ENCODE measurements at regions not wholly inside any gene's neighbourhood (a gene's known extent, or its start where the extent isn't known, plus 50 kb on each side); places are given as distances from the start of the nearest gene placed in this dataset.

- CTCF ChIA-PET: no interaction called here
- Mint-ChIP-seq H3K27me3 (no peaks in the 10 kb centered on the region), H3K27ac (no peak overlapping the region), H3K4me1 (no peaks in the 10 kb centered on the region), H3K36me3 (no peaks in the 10 kb centered on the region), H3K4me3 (no peak overlapping the region), H3K9me3 (no peaks in the 10 kb centered on the region)
- DNase-seq: no peak
Observed at GRCh38 chr6:95119927-95120326, 457.4 kb upstream of the MANEA start.

DNA sequence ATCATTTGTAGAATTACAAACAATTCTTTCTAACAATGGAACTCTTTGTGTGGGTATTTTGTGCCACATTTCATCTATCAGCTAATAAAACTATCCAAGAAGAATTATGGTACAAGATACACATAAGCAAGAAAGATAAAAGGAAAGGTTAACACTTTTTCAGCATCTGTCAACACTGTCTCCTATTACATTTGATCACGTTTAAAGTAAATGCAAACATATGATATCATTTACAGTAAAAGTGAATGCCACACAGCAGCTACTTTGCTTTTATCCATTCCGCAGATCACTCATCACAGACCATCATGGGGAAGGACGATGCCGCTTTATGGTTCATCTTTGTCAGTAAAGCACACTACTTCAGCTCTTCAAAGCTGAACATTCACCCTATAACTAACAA, 456.4 kb upstream of the MANEA start:
- H3K4me3 Mint-ChIP-seq: no peak overlapping the region
- DNase-seq: no peak
- no peaks in the 10 kb centered on the region for H3K36me3 Mint-ChIP-seq
- no peaks in the 10 kb centered on the region for H3K4me1 Mint-ChIP-seq
- H3K27me3 Mint-ChIP-seq: no peaks in the 10 kb centered on the region
- no peak overlapping the region for H3K27ac Mint-ChIP-seq
- CTCF ChIA-PET: no interaction called here
- H3K9me3 Mint-ChIP-seq: no peaks in the 10 kb centered on the region

GRCh38 chr6:95127261-95127660, 450.1 kb upstream of the MANEA start:
- Mint-ChIP-seq H3K9me3 (no peaks in the 10 kb centered on the region), H3K4me1 (no peaks in the 10 kb centered on the region), H3K4me3 (no peak overlapping the region), H3K36me3 (no peaks in the 10 kb centered on the region), H3K27me3 (no peaks in the 10 kb centered on the region), H3K27ac (no peak overlapping the region)
- CTCF ChIA-PET: no interaction called here
- DNase-seq: no peak

DNA sequence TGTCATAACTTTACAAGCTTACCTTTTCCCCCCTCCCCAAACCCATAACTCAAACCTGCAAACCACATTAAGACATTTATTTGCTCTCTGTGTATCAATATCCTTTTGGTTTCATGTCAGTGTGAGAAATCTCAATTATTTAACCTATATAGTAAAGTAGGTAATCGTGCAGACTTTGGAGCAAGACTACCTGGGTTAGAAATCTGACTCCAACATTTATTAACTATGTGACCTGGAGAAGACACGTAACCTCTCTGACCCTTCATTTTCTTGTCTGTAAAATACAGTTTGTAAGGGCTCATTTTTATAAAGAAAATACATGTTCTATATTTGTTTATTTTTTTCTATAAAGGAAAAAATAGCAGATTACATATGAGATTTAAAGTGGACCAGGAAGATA, 448.9 kb upstream of the MANEA start:
- no peak for DNase-seq
- H3K36me3 Mint-ChIP-seq: no peaks in the 10 kb centered on the region
- no peak overlapping the region for H3K4me3 Mint-ChIP-seq
- H3K9me3 Mint-ChIP-seq: no peaks in the 10 kb centered on the region
- H3K27me3 Mint-ChIP-seq: no peaks in the 10 kb centered on the region
- CTCF ChIA-PET: no interaction called here
- no peak overlapping the region for H3K27ac Mint-ChIP-seq
- no peaks in the 10 kb centered on the region for H3K4me1 Mint-ChIP-seq

GRCh38 chr6:95128947-95129346, 448.4 kb upstream of the MANEA start:
- CTCF ChIA-PET: no interaction called here
- no peaks in the 10 kb centered on the region for H3K4me1 Mint-ChIP-seq
- H3K36me3 Mint-ChIP-seq: no peaks in the 10 kb centered on the region
- no peaks in the 10 kb centered on the region for H3K9me3 Mint-ChIP-seq
- no peak for DNase-seq
- no peak overlapping the region for H3K4me3 Mint-ChIP-seq
- no peaks in the 10 kb centered on the region for H3K27me3 Mint-ChIP-seq
- no peak overlapping the region for H3K27ac Mint-ChIP-seq

- no peaks in the 10 kb centered on the region for H3K9me3 Mint-ChIP-seq
- DNase-seq: no peak
- CTCF ChIA-PET: no interaction called here
- no peaks in the 10 kb centered on the region for H3K36me3 Mint-ChIP-seq
- no peaks in the 10 kb centered on the region for H3K27me3 Mint-ChIP-seq
- H3K27ac Mint-ChIP-seq: no peak overlapping the region
- no peak overlapping the region for H3K4me3 Mint-ChIP-seq
- no peaks in the 10 kb centered on the region for H3K4me1 Mint-ChIP-seq
Observed at GRCh38 chr6:95133578-95133977, 443.8 kb upstream of the MANEA start.

DNA sequence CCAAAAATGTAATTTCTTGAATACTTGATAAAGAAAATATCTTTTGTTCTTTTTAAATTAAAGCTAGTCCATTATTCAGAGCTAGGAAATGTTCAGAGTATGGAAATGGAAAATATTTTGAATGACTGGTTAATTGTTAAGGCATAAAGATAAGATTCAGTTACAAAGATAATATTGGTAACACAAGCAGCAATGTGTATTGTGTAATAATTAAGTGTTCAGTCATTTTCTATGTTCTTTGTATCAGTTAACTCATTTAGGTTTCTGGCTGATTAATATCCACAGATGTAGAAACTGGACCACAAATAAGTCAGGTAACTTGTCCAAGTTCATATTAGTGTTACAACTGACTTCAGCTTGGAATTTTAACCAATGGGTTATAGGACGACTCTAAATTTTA, 442.2 kb upstream of the MANEA start:
- no peak overlapping the region for H3K27ac Mint-ChIP-seq
- H3K9me3 Mint-ChIP-seq: no peaks in the 10 kb centered on the region
- H3K4me3 Mint-ChIP-seq: no peak overlapping the region
- CTCF ChIA-PET: no interaction called here
- no peaks in the 10 kb centered on the region for H3K4me1 Mint-ChIP-seq
- H3K36me3 Mint-ChIP-seq: no peaks in the 10 kb centered on the region
- H3K27me3 Mint-ChIP-seq: no peaks in the 10 kb centered on the region
- no peak for DNase-seq

- no peaks in the 10 kb centered on the region for H3K27me3 Mint-ChIP-seq
- H3K4me3 Mint-ChIP-seq: no peak overlapping the region
- H3K4me1 Mint-ChIP-seq: no peaks in the 10 kb centered on the region
- H3K36me3 Mint-ChIP-seq: no peaks in the 10 kb centered on the region
- DNase-seq: no peak
- CTCF ChIA-PET: no interaction called here
- no peaks in the 10 kb centered on the region for H3K9me3 Mint-ChIP-seq
- no peak overlapping the region for H3K27ac Mint-ChIP-seq
Observed at GRCh38 chr6:95142101-95142500, 435.2 kb upstream of the MANEA start.

DNA sequence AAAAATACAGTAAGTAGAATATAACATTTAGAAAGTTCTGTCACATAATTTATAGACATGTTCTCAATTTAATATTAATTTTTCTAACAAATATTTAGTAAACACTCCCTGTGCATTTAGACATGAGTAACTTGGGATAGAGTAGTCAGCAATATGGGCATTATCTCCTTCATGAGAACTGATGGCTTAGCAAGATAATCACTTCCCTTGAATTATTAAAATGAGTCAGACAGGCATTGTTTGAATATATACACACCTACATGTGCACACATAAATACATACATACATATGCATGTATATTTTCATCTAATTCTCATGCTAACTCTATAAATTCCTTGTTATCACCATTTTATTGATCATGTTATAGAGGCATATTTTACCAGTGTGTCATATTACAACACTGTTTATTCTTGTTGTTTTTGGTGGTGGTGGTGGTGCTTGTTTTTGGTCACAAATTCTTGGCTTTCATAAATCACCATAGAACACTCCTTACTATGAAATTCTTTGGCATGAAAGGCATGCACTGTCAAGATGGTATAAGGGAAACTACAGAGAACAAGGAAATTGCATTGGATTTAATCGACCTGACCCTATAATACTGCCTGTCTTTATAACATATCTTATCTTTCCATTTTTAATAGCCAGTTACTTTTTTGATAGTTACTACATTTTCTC, 434.5 kb upstream of the MANEA start:
- Mint-ChIP-seq H3K27me3 (no peaks in the 10 kb centered on the region), H3K36me3 (no peaks in the 10 kb centered on the region), H3K9me3 (no peaks in the 10 kb centered on the region), H3K27ac (no peak overlapping the region), H3K4me1 (no peaks in the 10 kb centered on the region), H3K4me3 (no peak overlapping the region)
- CTCF ChIA-PET: no interaction called here
- no peak for DNase-seq

DNA sequence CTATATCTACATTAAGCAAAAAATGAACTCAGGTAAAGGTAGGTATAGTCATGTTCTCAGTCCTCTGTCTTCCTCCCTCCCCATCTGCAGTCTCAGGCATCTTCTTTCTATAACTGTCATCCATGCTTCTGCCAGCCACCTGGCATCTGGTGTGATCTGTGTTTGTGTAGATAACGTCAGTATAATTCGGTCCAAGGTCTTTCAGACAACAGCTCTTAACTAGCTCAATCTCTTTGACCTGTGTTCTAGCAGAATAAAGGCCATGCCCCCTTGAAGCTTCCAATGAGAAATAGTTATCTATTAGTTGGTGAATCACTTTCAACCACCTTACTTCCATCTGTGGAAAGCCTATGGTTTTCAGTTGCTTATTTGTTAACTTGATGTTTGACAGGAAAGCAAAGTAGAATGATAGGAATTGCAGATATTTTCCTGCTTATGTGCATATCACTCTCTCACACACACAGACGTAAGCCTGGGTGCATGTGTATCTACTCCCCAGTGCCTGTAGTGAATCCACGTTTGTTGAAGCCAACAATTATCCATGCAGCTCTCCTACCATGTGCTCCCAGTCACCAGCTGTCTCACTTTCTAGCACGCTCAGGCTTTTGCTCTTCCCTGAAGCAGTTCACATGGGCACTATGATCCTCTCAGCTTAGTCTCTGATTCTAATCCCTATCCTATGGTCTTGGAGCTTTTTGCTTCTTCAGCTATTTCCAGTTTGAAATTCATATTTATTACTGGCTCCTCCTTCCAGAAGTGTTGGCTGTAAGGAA, 433.7 kb upstream of the MANEA start:
- no peak overlapping the region for H3K4me3 Mint-ChIP-seq
- H3K9me3 Mint-ChIP-seq: no peaks in the 10 kb centered on the region
- CTCF ChIA-PET: no interaction called here
- no peaks in the 10 kb centered on the region for H3K4me1 Mint-ChIP-seq
- no peaks in the 10 kb centered on the region for H3K27me3 Mint-ChIP-seq
- no peak overlapping the region for H3K27ac Mint-ChIP-seq
- DNase-seq: no peak
- H3K36me3 Mint-ChIP-seq: no peaks in the 10 kb centered on the region

GRCh38 chr6:95145457-95145856, 431.9 kb upstream of the MANEA start:
- Mint-ChIP-seq H3K4me1 (no peaks in the 10 kb centered on the region), H3K27me3 (no peaks in the 10 kb centered on the region), H3K9me3 (no peaks in the 10 kb centered on the region), H3K36me3 (no peaks in the 10 kb centered on the region), H3K27ac (no peak overlapping the region), H3K4me3 (no peak overlapping the region)
- CTCF ChIA-PET: no interaction called here
- DNase-seq: no peak

GRCh38 chr6:95159557-95159956, 417.8 kb upstream of the MANEA start:
- no peaks in the 10 kb centered on the region for H3K27me3 Mint-ChIP-seq

GRCh38 chr6:95169775-95170174, 407.6 kb upstream of the MANEA start:
- Mint-ChIP-seq H3K9me3 (no peaks in the 10 kb centered on the region), H3K36me3 (no peaks in the 10 kb centered on the region), H3K4me1 (no peaks in the 10 kb centered on the region), H3K4me3 (no peak overlapping the region), H3K27me3 (no peaks in the 10 kb centered on the region), H3K27ac (no peak overlapping the region)
- no peak for DNase-seq
- CTCF ChIA-PET: no interaction called here

More at GRCh38 chr6:95159557-95159956, 417.8 kb upstream of the MANEA start:
- no peak for DNase-seq
- H3K9me3 Mint-ChIP-seq: no peaks in the 10 kb centered on the region
- no peak overlapping the region for H3K4me3 Mint-ChIP-seq
- CTCF ChIA-PET: no interaction called here
- H3K4me1 Mint-ChIP-seq: no peaks in the 10 kb centered on the region
- no peaks in the 10 kb centered on the region for H3K36me3 Mint-ChIP-seq
- H3K27ac Mint-ChIP-seq: no peak overlapping the region

DNA sequence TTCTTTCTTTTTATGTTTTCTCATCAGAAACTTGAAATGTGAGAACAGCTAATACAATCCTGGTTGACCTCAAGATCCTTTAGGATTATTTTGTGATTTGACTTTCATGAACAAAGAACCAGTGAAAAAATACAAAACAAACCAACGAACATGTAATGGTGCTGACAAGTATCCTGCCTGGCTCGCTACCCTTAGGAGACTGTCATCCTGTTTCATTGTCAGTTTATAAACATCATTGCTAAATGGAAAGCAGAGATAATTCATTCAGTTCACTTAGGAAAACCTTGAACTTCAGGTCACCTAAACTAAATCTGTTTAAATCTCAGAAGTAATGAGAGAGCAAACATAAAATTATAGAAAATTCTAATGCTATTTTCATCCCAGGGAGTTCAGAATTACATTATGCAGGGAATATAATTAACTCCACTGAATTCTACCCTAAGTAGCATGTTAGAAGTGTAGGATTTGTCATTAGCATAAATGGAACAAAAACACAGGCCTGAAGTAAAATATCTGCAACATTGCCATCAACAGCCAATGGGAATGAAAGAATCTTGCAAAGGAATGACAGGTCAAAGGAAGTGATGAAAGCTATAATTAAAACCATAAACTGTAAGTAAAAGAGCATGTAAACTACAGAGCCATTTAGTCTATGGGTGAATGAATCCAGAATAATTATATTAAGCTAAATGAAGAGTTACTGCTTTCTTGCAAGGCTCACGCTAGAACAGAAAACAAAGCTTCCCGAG, 401.2 kb upstream of the MANEA start:
- Mint-ChIP-seq H3K36me3 (no peaks in the 10 kb centered on the region), H3K4me1 (no peaks in the 10 kb centered on the region), H3K4me3 (no peak overlapping the region), H3K27me3 (no peaks in the 10 kb centered on the region), H3K9me3 (no peaks in the 10 kb centered on the region), H3K27ac (no peak overlapping the region)
- no peak for DNase-seq
- CTCF ChIA-PET: no interaction called here

DNA sequence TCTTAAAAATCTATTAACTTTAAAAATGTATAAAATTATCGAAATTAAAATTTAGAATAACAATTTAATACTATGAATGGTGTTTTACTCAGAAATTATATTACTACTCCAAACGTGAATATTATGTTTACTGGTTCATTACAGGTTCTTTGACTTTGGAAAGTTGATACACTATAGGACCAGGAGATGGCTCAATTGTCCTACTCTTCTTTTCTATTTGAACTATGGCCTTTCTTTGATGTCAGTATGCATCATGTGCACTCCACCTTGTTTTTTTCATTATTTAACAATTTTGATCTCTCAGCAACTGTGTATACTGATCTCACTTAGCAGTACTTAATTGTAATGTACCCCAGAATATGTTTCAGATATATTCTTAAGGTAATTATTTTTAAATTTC, 391.5 kb upstream of the MANEA start:
- DNase-seq: no peak
- no peaks in the 10 kb centered on the region for H3K4me1 Mint-ChIP-seq
- H3K4me3 Mint-ChIP-seq: no peak overlapping the region
- H3K27me3 Mint-ChIP-seq: no peaks in the 10 kb centered on the region
- no peaks in the 10 kb centered on the region for H3K36me3 Mint-ChIP-seq
- H3K27ac Mint-ChIP-seq: no peak overlapping the region
- H3K9me3 Mint-ChIP-seq: no peaks in the 10 kb centered on the region
- CTCF ChIA-PET: no interaction called here
